CD4-positive, alpha-beta T cell treated with Interleukin-6 for 4 hours (primary cell): ENCODE measurements at regions not wholly inside any gene's neighbourhood (a gene's known extent, or its start where the extent isn't known, plus 50 kb on each side); places are given as distances from the start of the nearest gene placed in this dataset.

ENCODE experiments used
- DNase-seq: peaks from one replicate; pipeline ENCODE4 v3.0.0-alpha.2; 2020; ENCODE audit warnings: mixed read lengths

- no peak for DNase-seq
These were observed 151.7 kb downstream of the FASLG start for GRCh38 chr1:172810480-172811175.

- DNase-seq, result no peak
These were observed 152.8 kb downstream of the FASLG start for GRCh38 chr1:172811694-172812093.

DNA sequence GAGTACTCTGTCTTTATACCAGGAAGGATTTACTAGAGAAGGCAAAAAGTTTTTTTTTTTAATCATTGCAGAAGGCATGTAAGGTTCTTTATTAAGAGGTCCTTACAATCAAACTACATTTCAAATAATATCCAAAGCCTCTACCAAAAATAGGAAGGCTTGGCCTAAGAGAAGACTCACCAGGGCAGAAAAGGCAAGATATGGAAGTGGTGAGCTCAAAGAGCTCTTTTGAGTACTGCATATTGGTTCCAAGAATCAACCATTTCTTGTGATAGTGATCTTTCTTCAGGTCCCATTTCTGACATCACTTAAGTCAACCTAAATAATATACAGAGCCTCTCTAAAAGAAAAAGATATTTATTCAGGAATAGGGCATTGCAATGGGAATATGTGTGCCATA lies 153.2 kb downstream of the FASLG start:
- DNase-seq, result no peak

GRCh38 chr1:172813330-172813729 lies 154.4 kb downstream of the FASLG start:
- no peak for DNase-seq

- no peak for DNase-seq
These were observed 155.5 kb downstream of the FASLG start for GRCh38 chr1:172814428-172814827.

DNA sequence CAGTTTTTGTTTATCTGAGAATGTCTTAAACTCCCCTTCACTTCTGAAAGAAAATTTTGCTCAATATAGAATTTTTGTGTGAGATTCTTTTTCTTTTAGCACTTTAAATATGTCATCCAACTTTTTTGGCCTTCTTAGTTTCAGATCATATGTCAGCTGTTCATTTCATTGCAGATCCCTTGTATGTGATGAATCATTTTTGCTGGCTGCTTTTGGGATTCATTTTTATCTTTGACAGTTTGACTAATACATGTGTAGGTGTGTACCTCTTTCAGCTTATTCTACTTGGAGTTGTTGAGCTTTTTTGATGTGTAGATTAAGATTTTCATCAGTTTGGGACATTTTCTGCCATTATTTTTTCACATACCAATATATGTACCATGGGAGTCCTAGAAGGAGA lies 156.8 kb downstream of the FASLG start:
- DNase-seq, result no peak

DNA sequence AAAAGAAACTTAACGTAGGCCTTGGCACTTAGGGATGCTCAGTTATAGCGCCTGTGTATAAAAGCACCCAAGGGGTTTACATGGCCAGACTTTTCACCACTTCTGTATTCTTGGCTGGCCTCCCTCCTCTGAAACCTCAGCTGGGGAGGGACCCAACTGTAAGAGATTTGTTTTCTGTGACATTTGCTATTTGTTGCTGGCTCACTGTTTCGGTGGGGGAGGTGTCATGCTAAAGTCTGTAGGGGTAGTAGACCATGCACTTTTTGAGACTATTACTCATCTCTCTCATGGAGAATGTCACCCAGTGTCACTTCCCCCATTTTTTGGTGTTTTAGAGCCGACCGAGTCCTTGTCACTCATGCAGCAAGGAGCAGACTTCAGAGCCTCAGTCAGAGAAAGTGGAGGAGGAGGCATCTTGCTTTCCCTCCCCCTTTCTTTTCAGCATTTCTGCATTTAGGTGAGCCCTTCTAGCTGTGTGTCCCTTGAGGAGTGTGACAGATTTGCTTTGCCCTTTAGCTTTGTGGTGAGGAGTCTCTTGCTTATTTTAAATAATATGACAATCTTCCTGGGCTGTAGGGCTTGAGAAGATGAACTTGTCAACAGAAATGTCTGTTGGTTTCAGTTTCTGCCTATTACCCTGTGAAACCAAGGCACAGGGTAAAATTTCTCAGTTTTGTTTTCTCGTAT lies 160.1 kb downstream of the FASLG start:
- peak; percentile 52 for DNase-seq

GRCh38 chr1:172820475-172821158 lies 161.7 kb downstream of the FASLG start:
- no peak for DNase-seq

DNA sequence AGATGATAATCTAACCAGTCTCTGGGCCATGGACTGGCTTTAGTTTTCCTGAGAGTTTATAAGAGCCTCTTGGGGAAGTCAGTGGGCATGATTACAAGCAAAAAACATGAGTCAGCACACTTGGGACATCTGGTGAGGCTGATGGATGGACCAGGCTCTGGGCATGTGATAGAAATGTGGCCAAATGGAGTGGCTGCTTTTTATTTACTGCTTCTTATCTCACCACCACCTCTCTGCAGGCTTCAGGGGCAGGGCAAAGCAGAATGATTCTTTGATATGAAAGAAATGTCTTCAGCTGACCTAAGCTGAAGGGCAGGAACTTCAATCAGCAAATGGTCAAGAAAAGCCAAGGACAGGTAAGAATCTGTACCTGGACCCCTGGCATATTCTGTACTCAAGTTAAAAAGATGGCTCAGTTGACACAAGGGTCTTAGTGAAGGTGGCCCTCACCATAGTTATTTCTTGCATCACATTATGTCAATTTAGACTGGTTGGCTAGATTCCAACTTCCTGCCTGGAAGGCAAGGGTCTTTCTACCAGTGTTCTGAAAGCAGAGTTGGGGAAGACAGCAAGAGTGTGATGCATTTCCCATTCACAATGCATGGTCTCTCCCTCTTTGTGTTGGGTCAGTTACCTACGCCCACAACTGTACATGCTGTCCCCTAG lies 162.8 kb downstream of the FASLG start:
- DNase-seq, result no peak

- DNase-seq, result no peak
These were observed 164.0 kb downstream of the FASLG start for GRCh38 chr1:172822886-172823285.

DNA sequence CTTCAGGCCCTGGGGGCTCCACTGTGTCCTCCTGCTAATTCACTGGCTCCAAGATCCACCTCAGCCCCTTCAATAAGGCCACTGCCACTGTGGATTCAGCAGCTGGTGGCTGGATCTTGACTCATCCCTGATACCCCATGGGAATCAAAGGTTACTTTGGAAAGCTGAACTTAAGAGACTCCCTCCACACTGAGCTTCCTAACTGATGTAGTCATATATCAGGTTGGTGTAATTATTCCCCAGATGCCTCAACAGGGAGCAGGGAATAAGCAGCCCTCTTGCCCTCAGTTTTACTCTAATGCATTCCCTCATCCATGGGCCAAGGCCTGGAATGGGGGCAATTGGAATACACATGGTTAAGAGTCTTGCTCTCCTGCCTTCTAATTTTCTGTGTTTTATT lies 164.6 kb downstream of the FASLG start:
- DNase-seq, result no peak

DNA sequence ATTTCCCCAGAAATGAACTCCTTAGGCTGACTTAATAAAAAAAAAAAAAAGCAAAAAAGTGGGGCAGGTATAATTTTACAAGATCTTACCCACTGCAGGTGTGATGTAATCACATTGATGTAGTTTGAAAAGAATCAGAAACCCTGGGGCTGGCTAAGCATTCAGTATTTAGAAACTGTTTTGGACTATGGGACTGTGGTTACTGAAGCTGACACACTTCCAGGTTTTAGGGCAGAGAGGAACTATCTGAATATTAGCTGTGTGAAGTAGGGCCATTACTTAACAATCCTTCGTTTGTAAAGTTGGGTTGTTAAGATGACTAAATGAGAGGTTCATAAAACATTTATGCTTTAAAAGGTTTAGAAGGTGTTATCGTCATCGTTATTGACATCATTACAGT lies 165.3 kb downstream of the FASLG start:
- no peak for DNase-seq

DNA sequence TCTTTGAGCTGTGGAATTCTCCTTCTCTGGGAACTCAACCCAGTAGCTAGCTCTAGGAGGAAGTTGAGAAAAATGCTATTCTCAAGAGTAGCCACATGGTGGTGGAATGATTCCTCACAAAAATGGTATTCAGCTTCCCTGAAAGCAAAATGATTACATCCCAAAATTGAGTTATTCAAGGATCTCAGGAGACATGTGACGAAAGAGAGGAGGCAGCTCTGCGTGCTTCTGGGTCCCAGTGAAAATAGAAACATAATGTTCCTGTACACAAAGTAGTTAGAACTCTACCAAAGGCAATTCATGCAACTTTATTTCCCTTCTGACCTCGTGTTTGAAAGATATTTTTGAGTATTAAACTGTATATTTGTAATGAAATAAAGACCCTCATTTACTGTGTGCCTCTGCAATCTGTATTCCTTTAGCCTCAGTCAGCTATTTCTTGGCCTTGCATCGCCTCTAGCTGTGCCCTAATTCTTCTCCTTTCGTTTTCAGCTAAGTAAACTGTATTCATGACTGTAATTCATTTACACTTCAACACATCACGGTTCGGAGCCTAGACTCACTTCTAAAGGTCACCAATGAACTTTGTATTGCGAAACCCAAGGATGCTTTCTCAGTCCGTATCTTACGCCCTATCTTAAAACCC lies 167.3 kb downstream of the FASLG start:
- no peak for DNase-seq

DNA sequence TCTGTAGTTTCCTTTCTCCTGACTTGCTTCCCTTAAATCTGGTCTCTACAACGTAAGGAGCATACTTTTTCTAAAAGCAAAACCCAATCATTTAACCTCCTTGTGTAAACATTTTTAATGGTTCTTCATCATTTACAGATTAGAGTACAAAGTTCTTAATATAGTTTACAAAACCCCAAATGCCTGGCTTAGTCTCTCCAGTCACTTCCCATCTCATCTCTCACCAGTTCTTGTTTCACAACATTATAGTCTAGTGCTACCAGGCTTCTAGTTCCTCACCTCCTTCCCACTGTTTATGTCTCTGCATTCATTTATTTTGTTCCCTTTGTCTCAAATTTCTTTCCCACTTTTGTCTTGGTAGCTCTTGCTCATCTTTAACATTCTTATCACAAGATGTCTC lies 168.4 kb downstream of the FASLG start:
- no peak for DNase-seq

- DNase-seq, result no peak
These were observed 168.9 kb downstream of the FASLG start for GRCh38 chr1:172827841-172828240.

DNA sequence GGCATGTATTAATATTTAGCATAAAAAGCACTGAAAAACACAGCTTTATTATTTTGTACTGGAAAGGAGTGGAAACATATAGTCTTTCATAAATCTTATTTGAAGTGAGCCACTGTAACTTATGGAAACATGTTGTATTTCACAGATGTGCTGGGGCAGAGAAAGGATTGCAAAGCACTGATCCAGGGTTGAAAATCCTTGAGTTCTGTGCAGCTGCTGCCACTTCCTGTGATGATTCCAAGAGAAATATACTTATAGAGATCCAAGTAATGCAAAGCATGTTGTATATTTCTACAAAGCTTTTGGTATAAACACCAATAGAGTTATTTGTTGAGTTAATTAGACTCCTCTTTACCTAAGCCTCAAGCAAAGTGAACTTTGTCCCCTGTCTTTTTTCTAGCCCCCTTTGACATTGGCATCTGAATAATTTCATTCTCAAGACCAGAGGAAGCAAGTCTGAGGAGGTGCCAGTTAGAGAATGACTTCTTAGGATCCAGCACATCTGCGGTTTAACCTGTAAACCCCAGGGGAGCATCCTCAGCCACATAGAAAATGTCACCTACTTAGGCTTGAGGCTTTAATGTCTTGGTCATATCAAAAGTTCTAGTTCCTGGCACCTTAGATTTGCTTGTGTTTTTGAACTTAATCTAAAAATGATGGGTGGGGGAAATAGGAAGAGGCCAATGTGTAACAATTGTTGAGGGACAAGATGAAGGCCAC lies 173.3 kb downstream of the FASLG start:
- no peak for DNase-seq

DNA sequence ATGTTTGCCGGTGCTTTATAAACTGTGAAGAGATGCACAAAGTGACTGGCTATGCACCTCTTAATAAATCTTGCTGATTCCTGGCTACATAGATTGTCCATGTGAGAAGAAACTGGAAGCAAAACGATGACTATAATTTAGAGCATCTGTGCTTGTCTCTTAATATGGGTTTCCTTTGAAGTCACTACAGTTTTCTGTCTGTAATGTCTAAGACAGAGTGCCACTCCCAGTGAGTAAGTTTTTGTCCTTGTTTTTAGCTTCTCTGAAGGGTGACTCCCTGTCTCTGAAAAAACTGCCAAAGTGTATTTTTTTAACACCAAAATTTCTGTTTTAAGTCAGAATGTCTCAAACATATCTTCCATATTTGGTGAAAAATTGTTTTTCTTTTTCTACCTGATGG lies 175.1 kb downstream of the FASLG start:
- no peak for DNase-seq

DNA sequence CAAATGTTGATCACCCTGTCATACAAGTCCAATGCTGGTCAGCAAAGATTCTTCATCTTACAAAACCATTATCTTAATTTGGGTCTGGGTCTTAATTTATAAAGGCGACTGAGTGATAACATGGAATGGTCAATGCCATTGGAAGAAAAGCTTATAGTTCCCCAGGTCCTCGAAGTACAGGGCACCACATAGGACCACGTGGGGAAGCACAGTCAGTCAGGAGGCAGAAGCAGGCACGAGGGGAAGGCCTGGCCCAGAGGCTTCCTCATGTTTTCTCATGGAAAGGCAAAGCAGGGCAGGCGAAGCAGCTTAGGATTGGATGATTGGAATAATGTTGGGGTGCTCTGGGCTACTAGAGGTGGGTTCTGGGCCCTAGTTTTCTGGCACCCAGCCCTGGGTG lies 175.7 kb downstream of the FASLG start:
- DNase-seq, result no peak

DNA sequence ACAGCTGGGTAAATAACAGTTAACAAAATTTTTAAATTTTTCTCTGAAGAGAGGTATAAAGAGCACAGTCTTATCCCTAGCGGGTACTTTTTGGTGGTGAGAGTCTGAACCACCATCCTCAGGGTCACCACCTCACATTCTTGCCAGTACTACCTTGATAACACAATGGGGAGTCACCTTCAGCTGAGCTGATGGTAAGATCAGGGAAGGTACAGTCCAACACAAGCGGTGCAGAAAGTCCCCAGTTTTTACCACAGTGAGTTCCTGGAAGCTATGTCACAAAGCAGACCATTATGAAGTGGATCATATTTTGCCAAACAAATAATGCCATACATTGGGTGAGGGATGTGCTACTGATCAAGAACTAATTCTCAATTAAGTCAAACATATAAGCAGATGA lies 176.9 kb downstream of the FASLG start:
- DNase-seq, result no peak

- DNase-seq, result peak; percentile 24
These were observed 179.1 kb downstream of the FASLG start for GRCh38 chr1:172837816-172838679.

DNA sequence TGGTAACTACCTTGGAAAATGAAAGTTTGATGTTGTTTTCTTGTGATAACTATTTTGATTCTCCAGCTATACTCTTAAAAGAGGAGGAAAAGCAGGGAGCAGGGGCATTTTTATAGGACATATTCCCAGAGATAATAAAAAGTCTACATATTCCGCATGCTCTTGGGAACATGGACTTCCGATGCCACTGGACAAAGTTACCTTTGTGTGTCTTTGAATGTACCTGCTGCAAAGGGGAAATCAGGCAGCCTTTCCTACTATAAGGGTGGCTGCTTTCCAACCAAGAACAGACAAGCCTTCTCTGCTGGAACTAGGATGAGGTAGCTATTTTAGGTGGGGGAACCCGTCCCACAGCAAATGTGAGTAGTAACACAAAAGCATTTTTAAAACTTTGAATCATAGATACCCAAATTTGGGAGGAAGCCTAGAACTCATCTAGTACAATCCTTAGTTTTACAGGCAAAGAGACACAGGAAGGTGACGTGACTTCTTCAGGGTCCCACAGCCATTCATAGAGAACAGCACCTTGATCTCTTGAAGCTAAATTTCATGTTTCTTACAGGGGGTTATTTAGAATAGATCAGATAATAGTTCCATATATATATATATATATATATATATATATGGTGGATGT lies 179.9 kb downstream of the FASLG start:
- peak; percentile 9 for DNase-seq
